GM19455 (cell line): ENCODE measurements at regions not wholly inside any gene's neighbourhood (a gene's known extent, or its start where the extent isn't known, plus 50 kb on each side); places are given as distances from the start of the nearest gene placed in this dataset.
"Not testable (repeated sequence)": the region's sequence is repeated elsewhere in the genome, so short reads cannot be mapped to it uniquely, and the experiment has no call there.

Experiments
- ATAC-seq: cut with Tn5 transposase; IDR thresholded peaks from one replicate; pipeline ENCODE4 v1.9.1; 2021; ENCODE audit not compliant: unreplicated experiment

DNA sequence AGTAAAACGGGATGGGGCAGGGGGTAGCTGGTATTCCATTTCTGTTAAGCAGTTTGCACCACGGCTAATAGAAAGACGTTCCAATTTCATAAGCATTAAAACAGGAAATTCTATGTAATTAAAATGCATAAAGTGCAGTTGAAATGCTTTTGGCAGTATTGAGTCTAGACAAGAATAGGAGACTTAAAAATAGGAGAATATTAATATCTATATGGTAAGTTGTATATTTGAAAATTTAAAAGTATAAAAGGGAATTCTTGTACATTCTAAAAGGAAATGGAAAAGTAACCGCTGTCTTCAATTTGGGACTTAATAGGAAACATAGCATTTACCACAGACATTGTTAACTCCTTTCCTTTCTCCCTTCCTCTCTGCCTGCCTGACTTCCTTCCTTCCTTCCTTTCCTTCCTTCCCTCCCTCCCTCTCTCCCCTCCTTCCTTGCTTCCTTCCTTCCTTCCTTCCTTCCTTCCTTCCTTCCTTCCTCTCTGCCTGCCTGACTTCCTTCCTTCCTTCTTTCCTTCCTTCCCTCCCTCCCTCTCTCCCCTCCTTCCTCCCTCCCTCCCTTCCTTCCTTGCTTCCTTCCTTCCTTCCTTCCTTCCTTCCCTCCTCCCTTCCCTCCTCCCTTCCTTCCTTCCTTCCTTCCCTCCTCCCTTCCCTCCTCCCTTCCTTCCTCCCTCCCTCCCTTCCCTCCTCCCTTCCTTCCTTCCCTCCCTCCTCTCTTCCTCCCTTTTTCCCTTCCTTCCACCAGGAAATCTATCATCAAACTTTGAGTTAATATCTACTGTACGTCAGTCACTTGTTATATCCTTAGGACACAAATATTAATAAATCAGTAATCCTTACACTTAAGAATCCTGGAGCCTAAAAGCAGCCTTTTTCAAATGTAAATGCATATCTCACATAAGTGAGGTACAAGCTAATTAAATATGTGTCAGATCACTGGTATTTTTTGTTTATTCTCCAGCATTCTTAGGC lies 1049.3 kb downstream of the GALC start:
- no peak for ATAC-seq

DNA sequence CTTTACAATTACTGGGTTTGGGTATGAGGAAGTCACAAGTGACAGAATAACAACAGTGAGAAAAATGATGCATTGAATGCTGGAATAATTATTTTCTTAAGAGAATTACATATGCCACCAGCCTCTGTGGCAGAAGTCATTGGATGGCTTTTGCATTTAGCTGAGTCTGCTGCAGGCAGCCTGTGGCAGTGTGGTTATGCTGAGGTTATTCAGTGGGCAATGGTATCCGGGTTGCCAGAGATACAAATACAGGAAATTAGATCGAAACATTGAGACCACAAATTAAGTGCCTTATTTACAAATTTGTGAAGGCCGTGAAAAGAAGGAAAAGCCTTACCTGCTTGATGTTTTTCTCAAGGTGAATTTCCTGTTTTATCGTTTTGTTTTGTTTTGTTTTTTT lies 1050.0 kb downstream of the GALC start:
- ATAC-seq, result no peak

DNA sequence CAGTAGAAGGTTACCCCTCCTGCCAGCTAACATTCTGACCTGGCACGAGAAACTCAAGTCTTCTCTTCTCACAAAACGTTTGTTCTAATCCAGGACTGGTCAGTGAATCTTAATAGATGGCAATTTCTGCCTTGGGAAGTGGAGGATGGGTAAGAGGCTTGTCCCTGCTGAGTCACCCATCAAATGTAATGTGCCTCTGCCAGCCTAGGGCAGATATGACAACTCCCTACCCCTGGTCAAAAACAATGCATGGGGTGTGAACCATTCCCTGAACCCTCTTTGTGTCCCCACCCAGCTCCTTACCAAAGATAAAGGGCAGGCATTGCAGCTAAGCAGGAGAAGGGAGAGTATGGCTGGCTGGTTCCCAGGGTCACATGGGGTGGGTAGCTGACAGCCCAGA lies 1052.9 kb downstream of the GALC start:
- ATAC-seq, result no peak

DNA sequence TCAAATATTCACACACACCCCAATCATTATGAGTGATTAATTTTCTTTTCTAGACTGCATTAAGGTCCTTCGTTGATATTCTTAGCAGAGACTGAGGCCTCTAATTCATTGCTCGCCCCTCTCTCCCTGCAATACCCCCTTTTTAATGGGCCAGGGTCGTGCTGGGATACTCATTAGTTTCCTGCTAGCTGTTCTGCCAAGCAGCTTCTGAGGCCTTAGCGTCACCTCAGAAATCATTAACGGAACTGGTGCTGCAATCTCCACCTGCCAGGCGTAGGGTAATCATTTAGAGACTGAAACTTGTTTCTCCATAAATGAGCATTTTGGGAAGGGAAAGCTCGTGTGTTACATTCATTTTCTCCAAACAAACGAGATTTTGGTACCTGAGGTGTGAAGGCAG lies 1054.7 kb downstream of the GALC start:
- ATAC-seq, result no peak

DNA sequence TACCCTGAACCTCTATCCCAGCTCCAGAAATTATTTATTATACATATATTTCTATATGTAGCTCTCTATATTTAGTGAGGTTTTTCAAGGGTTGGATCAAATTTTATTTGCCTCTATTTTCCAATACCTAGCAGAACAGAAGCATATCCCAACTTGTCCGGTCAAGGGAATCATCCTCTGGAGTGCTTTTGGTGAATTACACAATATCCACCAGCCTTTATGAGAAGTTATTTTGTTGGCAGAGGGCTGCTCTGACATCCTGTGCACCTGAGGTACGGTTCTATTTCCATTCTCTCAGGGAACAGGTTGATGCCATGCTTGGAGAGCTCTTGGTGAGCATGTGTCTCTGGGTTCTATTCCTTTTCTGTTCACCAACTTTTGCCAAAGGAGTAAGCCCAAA lies 1056.4 kb downstream of the GALC start:
- ATAC-seq, result no peak

DNA sequence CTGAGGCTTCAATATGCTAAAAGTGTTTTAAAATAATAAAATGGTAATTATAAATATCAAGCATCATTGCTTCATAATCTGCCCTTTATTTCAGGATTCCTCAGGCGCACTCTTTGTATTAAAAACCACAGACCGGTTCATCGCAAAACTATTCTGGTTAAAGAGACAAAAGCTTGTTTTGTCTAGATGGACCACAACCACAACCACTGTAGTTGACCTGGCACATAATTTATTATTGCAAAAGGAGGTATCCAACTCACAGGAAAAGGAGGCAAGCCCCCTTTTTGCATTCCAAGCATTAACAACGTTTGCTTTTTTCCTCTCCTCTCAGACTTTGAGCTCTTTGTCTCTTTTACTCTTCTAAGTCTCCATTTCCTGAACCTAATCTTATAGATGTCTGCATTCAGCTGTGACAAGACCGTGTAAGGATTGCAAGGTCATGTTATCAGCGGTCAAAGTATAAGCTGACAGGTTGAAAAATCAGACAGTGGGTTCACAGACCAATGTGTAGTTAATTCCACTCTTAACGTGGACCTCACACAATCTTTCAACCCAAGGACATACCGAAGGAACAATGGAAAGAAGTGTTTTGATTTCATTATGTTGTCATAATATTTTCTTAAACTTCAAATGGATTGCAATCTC lies 1057.6 kb downstream of the GALC start:
- no peak for ATAC-seq

DNA sequence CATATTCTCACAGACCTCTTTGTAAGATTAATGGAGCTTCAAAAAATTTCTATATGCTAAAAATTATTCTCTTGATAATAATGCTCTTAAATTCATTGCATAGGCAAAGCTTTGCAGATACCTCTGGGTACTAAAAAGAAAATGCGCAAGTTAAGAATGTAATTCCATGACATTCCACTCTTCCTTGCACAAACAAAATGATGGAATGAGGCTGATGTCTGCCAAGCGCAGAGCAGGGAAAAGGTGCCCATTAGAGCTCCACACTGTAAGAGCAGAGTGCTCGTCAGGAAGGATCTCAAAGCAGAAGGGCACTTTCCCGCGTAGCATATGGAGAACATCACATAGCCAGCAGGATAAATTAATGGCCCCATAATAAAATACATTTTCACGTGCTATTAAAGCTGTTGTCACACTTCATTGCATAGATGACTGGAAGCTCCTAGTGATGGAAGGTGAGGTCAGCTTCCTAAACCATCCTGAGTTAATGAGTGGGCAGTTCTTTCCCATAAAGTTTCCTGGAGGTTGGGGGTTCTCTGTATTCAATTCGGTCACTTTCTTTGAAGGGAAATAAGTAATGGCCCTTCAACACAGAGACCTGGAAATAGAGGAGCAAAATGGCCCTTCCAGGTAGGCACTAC lies 1058.9 kb downstream of the GALC start:
- ATAC-seq, result no peak

DNA sequence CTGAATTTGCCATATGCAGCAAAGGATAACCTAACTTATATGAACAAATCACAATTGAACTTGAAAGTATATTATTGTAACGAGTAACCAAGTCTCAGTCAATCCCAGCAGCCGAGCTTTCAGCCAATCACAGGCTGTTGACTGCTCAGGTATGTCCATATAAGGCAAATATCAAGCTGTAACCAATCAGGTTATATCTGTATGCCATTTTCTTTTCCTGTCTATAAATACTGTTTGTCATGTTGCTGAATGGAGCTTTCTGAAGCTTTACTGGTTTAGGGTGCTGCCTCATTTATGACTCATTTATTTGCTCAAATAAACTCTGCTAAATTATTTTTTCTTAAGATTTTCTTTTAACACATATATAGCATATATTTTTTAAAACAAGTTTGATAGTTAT lies 1059.5 kb downstream of the GALC start:
- ATAC-seq, result no peak

DNA sequence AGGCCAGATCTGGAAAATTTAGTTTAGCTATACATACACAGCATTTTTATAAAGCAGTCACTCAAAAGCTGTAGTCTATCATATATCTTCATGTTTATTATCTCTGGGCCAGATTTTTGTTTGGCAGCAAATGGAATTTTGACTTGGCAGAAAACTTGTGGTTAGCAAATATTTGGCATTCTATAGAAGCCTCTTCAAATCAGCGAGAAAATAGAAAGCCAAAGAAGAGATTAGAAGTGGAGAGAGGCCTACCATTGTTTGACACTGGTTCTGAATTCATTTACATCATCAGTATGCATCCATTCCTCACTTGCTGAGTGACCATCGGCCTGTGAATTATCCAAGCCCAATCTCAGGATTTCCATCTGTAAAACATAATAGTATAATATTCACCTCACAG lies 1077.6 kb downstream of the GALC start:
- ATAC-seq, result no peak

DNA sequence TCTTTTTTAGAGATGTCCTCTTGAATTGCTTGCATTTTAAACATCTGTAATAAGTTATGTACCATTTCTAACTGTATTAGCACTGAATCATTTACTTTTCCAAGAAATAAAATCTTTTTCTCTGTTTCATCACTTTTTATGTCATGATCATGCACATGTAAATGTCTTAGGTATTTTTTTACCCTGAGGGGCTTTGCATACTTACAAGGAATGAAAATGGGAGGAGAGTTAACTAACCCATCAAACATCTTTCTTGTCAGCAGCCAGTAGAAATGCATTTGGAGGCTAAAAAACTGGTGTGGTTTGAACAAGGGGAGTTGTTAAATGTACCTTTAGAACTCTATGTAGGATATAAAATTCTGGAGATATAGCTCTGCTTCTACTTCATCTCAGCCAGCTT lies 1080.3 kb downstream of the GALC start:
- ATAC-seq, result no peak

DNA sequence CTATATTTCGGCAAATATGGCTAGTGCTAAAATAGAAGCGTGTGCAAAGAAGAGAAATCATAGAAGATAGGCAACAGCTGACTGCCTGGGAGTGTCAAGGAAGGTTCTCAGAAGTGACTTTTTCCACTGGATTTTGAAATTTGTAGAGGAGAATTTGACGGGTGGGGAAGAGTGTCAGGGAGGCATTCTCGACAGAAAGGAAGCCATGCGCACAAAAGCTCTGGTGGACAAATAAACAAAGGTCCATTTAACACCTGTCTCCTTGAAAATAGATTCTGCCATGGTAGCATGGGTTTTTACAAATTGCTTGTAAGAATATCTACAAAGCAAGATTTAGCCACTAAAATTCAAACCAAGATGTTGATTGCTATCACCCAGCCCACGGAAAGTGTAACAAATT lies 1081.5 kb downstream of the GALC start:
- no peak for ATAC-seq

DNA sequence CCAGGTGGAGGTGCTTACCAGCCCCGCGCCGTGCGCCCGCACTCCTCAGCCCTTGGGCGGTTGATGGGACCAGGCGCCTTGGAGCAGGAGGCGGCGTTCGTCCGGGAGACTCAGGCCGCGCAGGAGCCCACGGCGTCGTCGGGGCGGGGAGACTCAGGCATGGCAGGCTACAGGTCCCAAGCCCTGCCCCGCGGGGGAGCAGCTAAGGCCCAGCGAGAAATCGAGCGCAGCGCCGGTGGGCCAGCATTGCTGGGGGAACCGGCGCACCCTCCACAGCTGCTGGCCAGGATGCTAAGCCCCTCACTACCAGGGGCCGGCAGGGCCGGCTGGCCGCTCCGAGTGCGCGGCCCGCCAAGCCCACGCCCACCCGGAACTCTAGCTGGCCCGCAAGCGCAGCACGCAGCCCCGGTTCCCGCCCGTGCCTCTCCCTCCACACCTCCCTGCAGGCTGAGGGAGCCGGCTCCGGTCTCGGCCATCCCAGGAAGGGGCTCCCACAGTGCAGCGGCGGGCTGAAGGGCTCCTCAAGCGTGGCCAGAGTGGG lies 1087.5 kb downstream of the GALC start:
- not testable (repeated sequence) for ATAC-seq

DNA sequence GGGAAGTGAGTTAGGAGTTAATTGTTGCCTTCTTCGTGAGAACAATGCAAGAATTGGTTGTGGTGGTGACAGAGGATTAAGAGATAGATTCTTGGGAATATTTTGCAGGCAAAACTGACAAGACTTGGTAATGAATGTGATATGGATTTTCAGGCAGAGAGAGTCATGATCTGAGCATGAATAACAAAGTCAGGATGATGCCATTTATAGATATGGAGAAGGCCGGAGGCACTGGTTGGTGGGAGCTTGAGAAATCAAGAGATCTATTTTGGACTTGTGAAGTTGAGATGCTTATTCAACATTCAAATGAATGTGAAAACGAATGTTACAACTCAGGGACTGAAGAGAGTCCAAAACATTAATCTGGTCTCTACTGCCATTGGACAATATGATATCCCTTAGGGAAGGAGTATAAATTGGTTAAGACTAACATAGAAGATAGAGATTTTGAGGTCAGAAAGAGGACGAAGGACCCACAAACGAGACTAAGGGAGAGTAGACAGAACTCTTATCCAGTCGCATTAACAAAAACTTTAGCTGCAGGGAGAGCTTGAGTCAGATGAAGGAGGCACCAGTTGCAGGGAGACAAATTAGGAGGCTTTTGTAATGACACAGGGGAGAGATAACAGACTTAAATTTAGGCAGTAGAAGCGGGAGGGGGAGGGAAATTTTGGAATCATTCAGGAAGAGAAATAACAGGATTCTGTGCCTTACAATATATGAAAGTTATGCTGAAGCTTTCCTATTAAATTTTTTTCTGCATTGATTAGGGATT lies 1090.6 kb downstream of the GALC start:
- no peak for ATAC-seq

DNA sequence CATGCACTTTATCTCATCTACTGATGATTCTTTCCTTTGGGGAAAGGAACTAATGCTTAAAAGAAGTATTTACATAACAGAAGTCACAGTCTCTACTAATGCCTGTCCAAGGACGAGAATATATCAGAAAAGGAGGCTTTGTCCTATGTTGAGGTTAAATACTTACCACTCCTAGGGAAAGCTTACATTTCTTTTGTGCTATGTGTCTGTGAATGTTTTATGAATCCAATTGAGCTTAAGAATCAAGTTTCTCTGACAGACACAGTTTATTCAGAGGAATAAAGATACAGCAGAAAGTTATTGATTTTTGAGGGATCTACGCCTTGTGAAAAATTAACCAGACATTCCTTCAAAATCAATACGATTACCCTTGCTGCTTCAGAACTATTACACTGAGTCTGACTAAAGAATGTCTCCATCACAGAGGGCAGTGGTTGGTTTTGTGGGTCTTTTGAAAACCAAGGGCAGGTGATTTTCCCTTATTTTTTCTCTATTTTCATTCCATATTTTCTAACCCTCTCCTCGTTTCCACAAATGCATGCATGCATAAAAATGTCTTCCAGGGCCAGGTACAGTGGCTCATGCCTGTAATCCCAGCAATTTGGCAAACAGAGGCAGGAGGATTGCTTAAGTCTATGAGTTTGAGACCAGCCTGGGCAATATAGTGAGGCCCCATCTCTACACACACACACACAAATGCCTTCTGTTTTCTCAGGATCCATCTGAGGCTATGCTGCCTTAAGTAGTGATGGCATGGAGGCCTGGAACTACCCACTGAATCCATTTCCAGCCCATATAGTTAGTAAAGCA lies 1095.1 kb downstream of the GALC start:
- no peak for ATAC-seq

DNA sequence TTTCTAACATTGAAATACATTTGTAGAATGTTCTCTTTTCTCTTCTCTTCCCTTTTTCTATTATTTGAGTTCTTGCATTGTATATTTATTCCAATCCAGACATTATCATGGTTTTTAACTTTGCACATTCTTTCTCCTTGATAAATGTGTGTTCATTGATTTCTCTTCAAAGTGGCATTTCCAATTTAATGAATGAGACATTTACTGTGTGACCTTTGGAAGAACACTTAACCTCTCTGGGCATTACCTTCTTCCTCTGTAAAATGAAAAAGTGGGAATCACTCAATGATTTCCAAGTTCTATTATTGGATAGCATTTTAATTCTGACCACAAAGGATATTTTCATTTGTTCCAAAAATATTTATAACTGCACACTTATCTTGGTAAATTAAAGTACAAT lies 1095.8 kb downstream of the GALC start:
- ATAC-seq, result no peak

DNA sequence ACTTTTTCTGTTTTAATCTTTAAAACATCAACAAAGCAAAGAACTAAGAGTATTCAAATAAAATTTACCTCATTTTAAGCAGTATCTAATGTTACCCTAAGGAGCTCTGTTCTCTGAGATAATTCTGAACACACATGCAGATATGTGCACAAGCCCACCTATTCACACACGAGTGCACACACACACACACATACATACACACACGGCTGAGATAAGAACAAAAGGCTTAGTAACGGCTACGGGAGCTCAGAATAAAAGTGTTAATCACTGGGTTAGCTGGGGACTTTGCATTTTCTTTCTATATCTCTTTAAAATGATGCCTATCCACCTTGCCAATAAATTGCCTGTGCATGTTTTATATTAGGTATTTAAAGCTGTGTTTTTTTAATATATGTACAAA lies 1096.3 kb downstream of the GALC start:
- ATAC-seq, result no peak

DNA sequence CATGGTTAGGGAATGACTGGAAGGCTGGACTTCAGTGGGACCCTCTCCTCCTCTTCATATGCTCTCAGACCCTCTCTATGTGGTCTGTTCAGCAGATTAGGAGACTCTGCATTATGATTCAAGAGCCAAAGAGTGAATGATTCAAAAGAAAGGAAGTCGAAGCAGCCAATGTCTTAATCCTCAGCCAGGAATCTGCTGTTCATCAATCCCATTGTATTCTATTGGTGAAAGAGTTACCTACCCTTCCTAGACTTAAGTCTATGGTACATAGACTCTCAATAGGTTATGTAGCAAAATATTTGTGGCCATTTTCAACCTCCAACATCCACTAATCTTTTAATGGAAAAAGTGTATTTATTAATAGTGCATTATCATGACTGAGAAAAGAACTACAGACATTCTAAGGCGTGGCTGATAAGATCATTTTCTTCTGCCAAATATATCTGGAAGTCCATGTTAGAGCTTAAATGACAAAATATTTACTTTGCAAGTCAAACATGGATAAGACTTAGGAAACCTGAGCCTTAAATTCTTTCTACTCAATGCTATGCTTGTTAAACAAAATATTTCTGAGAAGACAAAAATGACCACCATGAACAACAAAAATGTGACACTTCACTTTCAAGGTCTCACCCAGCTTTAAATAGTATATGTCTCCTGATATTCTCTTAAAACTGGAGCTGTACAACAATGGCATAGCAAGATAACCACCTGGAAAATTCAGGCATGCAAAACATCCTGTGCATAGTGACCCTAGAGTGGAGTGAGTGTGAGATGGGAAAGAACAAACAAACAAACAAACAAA lies 1100.6 kb downstream of the GALC start:
- no peak for ATAC-seq

DNA sequence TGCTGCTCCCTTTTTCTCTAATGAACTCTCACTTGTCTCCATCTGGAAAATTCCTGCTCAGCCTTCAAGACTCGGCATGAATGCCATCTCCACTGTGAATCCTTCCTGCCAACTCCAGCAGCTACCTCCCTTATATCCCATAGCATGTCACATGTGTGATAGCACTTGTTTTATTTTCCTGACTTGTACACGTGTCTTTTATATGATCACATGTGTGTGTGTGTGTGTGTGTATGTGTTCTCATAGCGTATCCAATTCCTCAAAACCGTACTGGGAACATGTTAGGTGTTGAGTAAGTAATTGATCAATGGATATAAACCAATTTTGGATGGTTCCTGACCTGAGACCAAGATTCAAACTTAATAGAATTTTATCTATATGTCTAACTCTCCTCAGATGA lies 1107.7 kb downstream of the GALC start:
- ATAC-seq, result no peak

DNA sequence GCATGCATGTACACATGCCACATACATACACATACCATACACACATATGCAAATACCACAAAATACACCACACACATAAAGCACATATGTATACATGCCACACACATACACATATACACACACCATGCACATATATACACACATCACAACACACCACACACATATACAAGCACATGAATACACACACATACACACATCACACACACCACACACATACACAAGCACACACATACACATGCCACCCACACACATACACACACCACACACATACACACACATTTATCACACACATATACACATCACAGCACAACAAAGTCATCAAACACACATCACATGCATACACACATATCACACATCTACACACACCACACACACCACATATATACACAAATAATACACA lies 1108.5 kb downstream of the GALC start:
- no peak for ATAC-seq
